Fibroblast of lung (primary cell): ENCODE measurements at regions not wholly inside any gene's neighbourhood (a gene's known extent, or its start where the extent isn't known, plus 50 kb on each side); places are given as distances from the start of the nearest gene placed in this dataset.

ENCODE experiments used
- EZH2 ChIP-seq: IDR thresholded peaks from 2 replicates; pipeline ENCODE4 v1.5.1; 2012; ENCODE audit warnings: low read length, control low read depth, mild to moderate bottlenecking; ENCODE audit errors: missing control alignments
- TF ChIP-seq, protein P1 (sequence below), 2 donors: IDR thresholded peaks in 1 of 2; conservative IDR thresholded peaks in 1 of 2; 1 replicate in 1 of 2; 2 replicates in 1 of 2; pipeline ENCODE4 v1.5.1; 2011 to 2012; ENCODE audit warnings: low read length in 2 of 2, control low read depth in 1 of 2, inconsistent platforms in 1 of 2, low read depth in 1 of 2, mild to moderate bottlenecking in 1 of 2

- TF ChIP-seq, protein P1, sequence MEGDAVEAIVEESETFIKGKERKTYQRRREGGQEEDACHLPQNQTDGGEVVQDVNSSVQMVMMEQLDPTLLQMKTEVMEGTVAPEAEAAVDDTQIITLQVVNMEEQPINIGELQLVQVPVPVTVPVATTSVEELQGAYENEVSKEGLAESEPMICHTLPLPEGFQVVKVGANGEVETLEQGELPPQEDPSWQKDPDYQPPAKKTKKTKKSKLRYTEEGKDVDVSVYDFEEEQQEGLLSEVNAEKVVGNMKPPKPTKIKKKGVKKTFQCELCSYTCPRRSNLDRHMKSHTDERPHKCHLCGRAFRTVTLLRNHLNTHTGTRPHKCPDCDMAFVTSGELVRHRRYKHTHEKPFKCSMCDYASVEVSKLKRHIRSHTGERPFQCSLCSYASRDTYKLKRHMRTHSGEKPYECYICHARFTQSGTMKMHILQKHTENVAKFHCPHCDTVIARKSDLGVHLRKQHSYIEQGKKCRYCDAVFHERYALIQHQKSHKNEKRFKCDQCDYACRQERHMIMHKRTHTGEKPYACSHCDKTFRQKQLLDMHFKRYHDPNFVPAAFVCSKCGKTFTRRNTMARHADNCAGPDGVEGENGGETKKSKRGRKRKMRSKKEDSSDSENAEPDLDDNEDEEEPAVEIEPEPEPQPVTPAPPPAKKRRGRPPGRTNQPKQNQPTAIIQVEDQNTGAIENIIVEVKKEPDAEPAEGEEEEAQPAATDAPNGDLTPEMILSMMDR (conservative IDR thresholded peaks at IDR 0.05 in 1 of 2, IDR thresholded peaks at IDR 0.05 in 1 of 2; ENCODE audit: low read depth in 1 of 2, low read length in 2 of 2), result no peak
- TF ChIP-seq EZH2, result no peak
These were observed 87.1 kb downstream of the DIRAS2 start for GRCh38 chr9:90555351-90556057.
